OCI-LY3 (cell line): ENCODE measurements at regions not wholly inside any gene's neighbourhood (a gene's known extent, or its start where the extent isn't known, plus 50 kb on each side); places are given as distances from the start of the nearest gene placed in this dataset.
A peak's percentile ranks its signal among the peaks of the same experiment; 100 is the strongest.

Experiments
- H2AFZ ChIP-seq: fragments of 200-600, 300-600 bp; shearing (Covaris generic); 2 replicates; pipeline ENCODE4 v1.6.0; 2014; ENCODE audit warnings: antibody characterized with exemption, low read depth, low read length
- H3K27ac ChIP-seq: fragments of 200-600, 300-600 bp; sonication (generic); 2 replicates; pipeline ENCODE4 v1.5.1; 2014; ENCODE audit warnings: mild to moderate bottlenecking, low read length, moderate library complexity, mixed read lengths
- H3K27me3 ChIP-seq: fragments of 200-600, 300-600 bp; sonication (generic); 2 replicates; pipeline ENCODE4 v1.6.1; 2014; ENCODE audit warnings: low read depth, low read length, mixed read lengths
- H3K36me3 ChIP-seq: fragments of 200-600, 300-600 bp; sonication (generic); replicated peaks from 2 replicates; pipeline ENCODE3; 2014; ENCODE audit warnings: low read depth, low read length, mixed read lengths
- H3K4me1 ChIP-seq: fragments of 300-600, 200-600 bp; sonication (generic); 2 replicates; pipeline ENCODE4 v1.6.1; 2014; ENCODE audit warnings: low read length, mixed read lengths
- H3K4me2 ChIP-seq: fragments of 200-600, 300-600 bp; sonication (generic); 2 replicates; pipeline ENCODE4 v1.6.1; 2014; ENCODE audit warnings: low read length, mixed read lengths
- H3K4me3 ChIP-seq: fragments of 300-600, 200-600 bp; sonication (generic); 2 replicates; pipeline ENCODE4 v1.5.1; 2014; ENCODE audit warnings: antibody characterized with exemption, mild to moderate bottlenecking, low read length, moderate library complexity
- H3K79me2 ChIP-seq: fragments of 300-600, 200-600 bp; shearing (Covaris generic); 2 replicates; pipeline ENCODE4 v1.6.1; 2014; ENCODE audit warnings: mild to moderate bottlenecking, low read length, mixed read lengths
- H3K9ac ChIP-seq: fragments of 300-600, 200-600 bp; shearing (Covaris generic); 2 replicates; pipeline ENCODE4 v1.6.0; 2014; ENCODE audit warnings: mild to moderate bottlenecking, low read length, moderate library complexity
- H3K9me3 ChIP-seq: fragments of 200-600, 300-600 bp; shearing (Covaris generic); 2 replicates; pipeline ENCODE4 v1.6.1; 2014; ENCODE audit warnings: low read length, mixed read lengths; ENCODE audit not compliant: insufficient read depth
- H4K20me1 ChIP-seq: fragments of 200-600, 300-600 bp; sonication (generic); 2 replicates; pipeline ENCODE4 v1.6.1; 2016; ENCODE audit warnings: low read length, mixed read lengths; ENCODE audit not compliant: insufficient read depth
- CTCF ChIP-seq: fragments of 200-600, 300-600 bp; sonication (generic); IDR thresholded peaks from 2 replicates; pipeline ENCODE4 v1.5.1; 2014; ENCODE audit warnings: antibody characterized with exemption, low read length, low read depth
- EZH2phosphoT487 ChIP-seq: fragments of 200-600 bp; shearing (Covaris generic); IDR thresholded peaks from 2 replicates; pipeline ENCODE4 v1.6.1; 2018; ENCODE audit warnings: antibody characterized with exemption, mixed run types, low read depth

- no peaks in the 10 kb centered on the region; the same call in 1 of the 2 replicates for H3K79me2 ChIP-seq
- no peaks in the 10 kb centered on the region for H3K9me3 ChIP-seq
- peak overlapping the region; percentile 93 for H3K4me2 ChIP-seq
- peak overlapping the region; percentile 87 for H3K27ac ChIP-seq
- H2AFZ ChIP-seq = no peak overlapping the region
- H3K9ac ChIP-seq = peak overlapping the region; percentile 77; the same call in 1 of the 2 replicates
- H3K4me1 ChIP-seq = peaks cover 36% of the 10 kb centered on the region
- no peaks in the 10 kb centered on the region for H3K27me3 ChIP-seq
- H3K4me3 ChIP-seq = peak overlapping the region; percentile 69; the same call in 1 of the 2 replicates
- H3K36me3 ChIP-seq = peaks cover 6% of the 10 kb centered on the region
- TF ChIP-seq CTCF = no peak
- no peak for TF ChIP-seq EZH2phosphoT487
- H4K20me1 ChIP-seq = no peaks in the 10 kb centered on the region
Measured at GRCh38 chr14:71533800-71534199, 398.4 kb upstream of the RGS6 start.

- H3K9ac ChIP-seq = no peak overlapping the region
- H3K36me3 ChIP-seq = peaks cover 6% of the 10 kb centered on the region
- H3K27ac ChIP-seq = no peak overlapping the region
- H3K4me3 ChIP-seq = no peak overlapping the region
- no peaks in the 10 kb centered on the region for H4K20me1 ChIP-seq
- no peak for TF ChIP-seq CTCF
- TF ChIP-seq EZH2phosphoT487 = no peak
- no peaks in the 10 kb centered on the region for H3K9me3 ChIP-seq
- H3K4me2 ChIP-seq = no peak overlapping the region
- peaks cover 36% of the 10 kb centered on the region for H3K4me1 ChIP-seq
- no peaks in the 10 kb centered on the region for H3K27me3 ChIP-seq
- H3K79me2 ChIP-seq = no peaks in the 10 kb centered on the region; the same call in 1 of the 2 replicates
- no peak overlapping the region for H2AFZ ChIP-seq
Measured at GRCh38 chr14:71534506-71534905, 397.7 kb upstream of the RGS6 start.

DNA sequence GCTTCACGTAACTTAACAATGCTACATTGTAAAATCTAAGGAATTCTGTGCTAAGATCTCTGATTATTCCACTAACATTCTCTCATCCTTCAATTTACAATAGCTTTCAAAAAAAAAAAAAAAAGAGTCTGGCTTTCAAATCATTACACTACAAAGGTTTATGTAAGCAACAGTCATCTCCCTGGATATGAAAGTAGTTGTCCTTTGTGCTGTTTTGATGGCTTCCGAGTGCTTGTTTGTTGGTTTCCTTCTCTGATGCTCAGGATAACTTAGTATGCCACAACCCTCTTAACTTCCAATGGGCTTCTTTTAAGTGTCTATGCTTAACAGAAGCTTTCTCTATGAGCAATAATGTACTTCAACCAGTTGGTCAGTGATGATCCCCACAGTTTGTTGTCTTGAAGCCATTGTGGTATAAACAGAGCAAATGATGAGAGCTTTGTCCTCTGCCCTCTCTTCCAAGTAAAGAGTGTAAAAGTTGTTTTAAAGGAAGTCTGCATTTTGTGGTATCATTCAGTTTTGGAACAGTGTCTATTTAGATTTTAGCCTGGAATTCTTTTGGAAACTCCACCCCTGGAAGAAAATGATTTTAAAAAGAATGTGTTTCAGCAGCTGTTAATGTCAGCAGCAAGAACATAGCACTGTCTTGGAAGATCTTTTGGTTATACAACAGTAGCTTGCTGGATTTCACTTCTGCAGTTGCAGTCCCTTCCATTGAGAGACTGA lies 396.1 kb upstream of the RGS6 start:
- H3K4me2 ChIP-seq = no peak overlapping the region
- no peak overlapping the region for H3K9ac ChIP-seq
- no peak overlapping the region for H2AFZ ChIP-seq
- peaks cover 39% of the 10 kb centered on the region for H3K4me1 ChIP-seq
- H4K20me1 ChIP-seq = no peaks in the 10 kb centered on the region
- no peaks in the 10 kb centered on the region for H3K36me3 ChIP-seq
- no peaks in the 10 kb centered on the region for H3K9me3 ChIP-seq
- no peaks in the 10 kb centered on the region for H3K27me3 ChIP-seq
- no peak for TF ChIP-seq EZH2phosphoT487
- no peak for TF ChIP-seq CTCF
- H3K4me3 ChIP-seq = no peak overlapping the region
- no peak overlapping the region for H3K27ac ChIP-seq
- no peaks in the 10 kb centered on the region; the same call in 1 of the 2 replicates for H3K79me2 ChIP-seq

DNA sequence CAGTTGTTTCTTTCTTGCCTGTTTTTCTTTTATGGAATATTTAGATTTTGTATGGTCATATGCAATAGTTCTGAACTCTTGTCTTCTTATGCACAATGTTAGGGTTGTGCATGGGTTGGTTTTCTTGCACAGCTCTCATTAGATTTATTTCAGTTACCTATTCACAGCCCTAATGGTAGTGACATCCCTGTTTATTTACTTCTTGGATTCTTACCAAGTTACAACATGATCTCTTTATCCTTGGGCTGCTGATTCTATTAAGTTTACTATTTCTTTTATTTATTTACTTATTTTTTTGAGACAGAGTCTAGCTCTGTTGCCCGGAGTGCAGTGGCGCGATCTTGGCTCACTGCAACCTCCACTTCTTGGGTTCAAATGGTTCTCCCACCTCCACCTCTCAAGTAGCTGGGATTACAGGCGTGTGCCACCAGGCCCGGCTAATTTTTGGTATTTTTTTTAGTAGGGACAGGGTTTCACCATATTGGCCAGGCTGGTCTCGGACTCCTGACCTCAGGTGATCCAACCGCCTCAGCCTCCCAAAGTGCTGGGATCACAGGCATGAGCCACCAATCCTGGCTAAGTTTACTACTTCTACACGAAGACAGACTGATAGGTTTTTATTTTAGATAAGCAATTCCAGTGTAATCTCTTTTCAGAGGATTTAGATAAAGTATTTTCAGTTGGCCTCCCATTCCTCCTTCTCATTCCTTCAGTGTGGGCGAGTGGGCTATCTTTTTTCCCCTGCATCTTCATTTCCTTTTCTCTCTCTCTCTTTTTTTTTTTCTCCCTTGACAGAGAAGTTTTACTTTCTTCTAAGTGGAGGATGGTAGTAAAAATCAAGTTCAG lies 395.1 kb upstream of the RGS6 start:
- no peaks in the 10 kb centered on the region for H4K20me1 ChIP-seq
- no peak overlapping the region for H2AFZ ChIP-seq
- TF ChIP-seq CTCF (no peak), EZH2phosphoT487 (no peak)
- no peak overlapping the region for H3K9ac ChIP-seq
- H3K4me1 ChIP-seq = peaks cover 36% of the 10 kb centered on the region
- H3K79me2 ChIP-seq = no peaks in the 10 kb centered on the region; the same call in 1 of the 2 replicates
- H3K36me3 ChIP-seq = no peaks in the 10 kb centered on the region
- H3K27ac ChIP-seq = no peak overlapping the region
- no peaks in the 10 kb centered on the region for H3K27me3 ChIP-seq
- no peak overlapping the region for H3K4me2 ChIP-seq
- H3K4me3 ChIP-seq = no peak overlapping the region
- H3K9me3 ChIP-seq = no peaks in the 10 kb centered on the region
